PC-9 (cell line): ENCODE measurements at regions not wholly inside any gene's neighbourhood (a gene's known extent, or its start where the extent isn't known, plus 50 kb on each side); places are given as distances from the start of the nearest gene placed in this dataset.

Experiments
- BruUV-seq: library from RNA; stranded (reverse); fragments of 400-500 nt; replicated peaks from 2 replicates; lab custom pipeline; 2021; lab: Mats Ljungman, UMichigan
- CTCF ChIA-PET: fragments of 300-600 bp; sonication (Branson Sonifier 250); formaldehyde crosslinking; loops from one replicate; lab custom pipeline; 2022; ENCODE audit warnings: antibody characterized with exemption; lab: Charles Lee
- POLR2A ChIA-PET: fragments of 300-600 bp; sonication (Branson Sonifier 250); formaldehyde crosslinking; loops from one replicate; lab custom pipeline; 2022; ENCODE audit warnings: antibody characterized with exemption; ENCODE audit not compliant: unreplicated experiment; lab: Charles Lee
- DNase-seq, 2 experiments: peaks; one replicate each; pipeline versions ENCODE4 v3.0.0 to v3.0.0-alpha.2; 2015 to 2022; ENCODE audit warnings: mixed read lengths in 1 of 2
- H2AFZ ChIP-seq: fragments of 200-600 bp; sonication (generic); 2 replicates; pipeline ENCODE4 v1.8.1; 2017; ENCODE audit warnings: antibody characterized with exemption
- H3F3A ChIP-seq: fragments of 200-600 bp; sonication (generic); 2 replicates; pipeline ENCODE4 v1.8.1; 2017; ENCODE audit warnings: antibody characterized with exemption, mild to moderate bottlenecking, low read depth; ENCODE audit not compliant: insufficient read depth
- H3K27ac ChIP-seq: fragments of 200-600 bp; sonication (generic); 2 replicates; pipeline ENCODE4 v1.6.1; 2016; ENCODE audit warnings: mixed run types
- H3K27me3 ChIP-seq: fragments of 200-600 bp; sonication (generic); 2 replicates; pipeline ENCODE4 v1.6.1; 2016; ENCODE audit warnings: low read depth, mixed run types; ENCODE audit not compliant: insufficient read depth
- H3K36me3 ChIP-seq: fragments of 200-600 bp; sonication (generic); 2 replicates; pipeline ENCODE4 v1.6.1; 2016; ENCODE audit warnings: low read depth, mixed run types
- H3K4me1 ChIP-seq: fragments of 200-600 bp; sonication (generic); replicated peaks from 2 replicates; pipeline ENCODE4 v1.6.1; 2016; ENCODE audit warnings: mixed run types; ENCODE audit not compliant: insufficient read depth
- H3K4me2 ChIP-seq: fragments of 200-600 bp; sonication (generic); 2 replicates; pipeline ENCODE4 v1.6.1; 2017; ENCODE audit warnings: mixed run types
- H3K4me3 ChIP-seq: fragments of 200-600 bp; sonication (generic); 2 replicates; pipeline ENCODE4 v1.6.1; 2016; ENCODE audit warnings: mixed run types
- H3K79me2 ChIP-seq: fragments of 200-600 bp; sonication (generic); 2 replicates; pipeline ENCODE4 v1.6.1; 2017; ENCODE audit warnings: low read depth, mixed run types
- H3K9me2 ChIP-seq: fragments of 200-600 bp; sonication (generic); 2 replicates; pipeline ENCODE4 v1.8.1; 2017; ENCODE audit warnings: mild to moderate bottlenecking; ENCODE audit not compliant: insufficient read depth
- H3K9me3 ChIP-seq: fragments of 200-600 bp; sonication (generic); 2 replicates; pipeline ENCODE4 v1.8.1; 2016; ENCODE audit warnings: low read depth; ENCODE audit not compliant: insufficient read depth
- H4K20me1 ChIP-seq: fragments of 200-600 bp; sonication (generic); 2 replicates; pipeline ENCODE4 v1.8.1; 2017; ENCODE audit not compliant: insufficient read depth
- EZH2 ChIP-seq: fragments of 200-600 bp; sonication (generic); IDR thresholded peaks from 2 replicates; pipeline ENCODE4 v1.8.0; 2017; ENCODE audit warnings: antibody characterized with exemption, low read depth
- intact Hi-C: fragments of 100-400 bp; cut with micrococcal nuclease; formaldehyde crosslinking; loops from one replicate; pipeline ENCODE4 v1.10.0; 2022; ENCODE audit not compliant: unreplicated experiment
- TF ChIP-seq, protein P1 (sequence below): fragments of 200-600 bp; sonication (generic); conservative IDR thresholded peaks from 2 replicates; pipeline ENCODE4 v1.6.1; 2017; ENCODE audit warnings: mixed run types, antibody characterized with exemption, mild to moderate bottlenecking, moderate library complexity

- H3K9me3 ChIP-seq = no peaks in the 10 kb centered on the region
- no peaks in the 10 kb centered on the region for H3K79me2 ChIP-seq
- no peak overlapping the region for H3K4me2 ChIP-seq
- ChIA-PET POLR2A (no interaction called here), CTCF (no interaction called here)
- no peak overlapping the region for H3K27ac ChIP-seq
- no peaks in the 10 kb centered on the region for H3K9me2 ChIP-seq
- TF ChIP-seq EZH2 = no peak
- TF ChIP-seq, protein P1, sequence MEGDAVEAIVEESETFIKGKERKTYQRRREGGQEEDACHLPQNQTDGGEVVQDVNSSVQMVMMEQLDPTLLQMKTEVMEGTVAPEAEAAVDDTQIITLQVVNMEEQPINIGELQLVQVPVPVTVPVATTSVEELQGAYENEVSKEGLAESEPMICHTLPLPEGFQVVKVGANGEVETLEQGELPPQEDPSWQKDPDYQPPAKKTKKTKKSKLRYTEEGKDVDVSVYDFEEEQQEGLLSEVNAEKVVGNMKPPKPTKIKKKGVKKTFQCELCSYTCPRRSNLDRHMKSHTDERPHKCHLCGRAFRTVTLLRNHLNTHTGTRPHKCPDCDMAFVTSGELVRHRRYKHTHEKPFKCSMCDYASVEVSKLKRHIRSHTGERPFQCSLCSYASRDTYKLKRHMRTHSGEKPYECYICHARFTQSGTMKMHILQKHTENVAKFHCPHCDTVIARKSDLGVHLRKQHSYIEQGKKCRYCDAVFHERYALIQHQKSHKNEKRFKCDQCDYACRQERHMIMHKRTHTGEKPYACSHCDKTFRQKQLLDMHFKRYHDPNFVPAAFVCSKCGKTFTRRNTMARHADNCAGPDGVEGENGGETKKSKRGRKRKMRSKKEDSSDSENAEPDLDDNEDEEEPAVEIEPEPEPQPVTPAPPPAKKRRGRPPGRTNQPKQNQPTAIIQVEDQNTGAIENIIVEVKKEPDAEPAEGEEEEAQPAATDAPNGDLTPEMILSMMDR = no peak
- no peaks in the 10 kb centered on the region for H3F3A ChIP-seq
- no peak for DNase-seq
- H4K20me1 ChIP-seq = no peaks in the 10 kb centered on the region
- H3K4me3 ChIP-seq = no peak overlapping the region
- H3K36me3 ChIP-seq = no peaks in the 10 kb centered on the region
- intact Hi-C loops = no loop called here
- no TSS peak for BruUV-seq
- no peaks in the 10 kb centered on the region for H3K27me3 ChIP-seq
- no peak overlapping the region for H2AFZ ChIP-seq
- no peaks in the 10 kb centered on the region for H3K4me1 ChIP-seq
Observed at GRCh38 chr3:103653996-103654395, 1219.2 kb downstream of the ZPLD1 start.

GRCh38 chr3:103657756-103658155 is 1222.9 kb downstream of the ZPLD1 start:
- POLR2A ChIA-PET = no interaction called here
- no peaks in the 10 kb centered on the region for H3F3A ChIP-seq

GRCh38 chr3:103660810-103661209 is 1226.0 kb downstream of the ZPLD1 start:
- Histone ChIP-seq H3F3A (no peaks in the 10 kb centered on the region), H3K4me1 (no peaks in the 10 kb centered on the region), H3K36me3 (no peaks in the 10 kb centered on the region), H2AFZ (no peak overlapping the region), H3K9me2 (no peaks in the 10 kb centered on the region), H3K27ac (no peak overlapping the region), H3K4me3 (no peak overlapping the region), H4K20me1 (no peaks in the 10 kb centered on the region), H3K9me3 (no peaks in the 10 kb centered on the region), H3K79me2 (no peaks in the 10 kb centered on the region), H3K27me3 (no peaks in the 10 kb centered on the region), H3K4me2 (no peak overlapping the region)
- TF ChIP-seq, protein P1 = no peak
- TF ChIP-seq EZH2 = no peak
- no peak for DNase-seq
- ChIA-PET CTCF (no interaction called here), POLR2A (no interaction called here)
- intact Hi-C loops = no loop called here
- BruUV-seq = no TSS peak

More at GRCh38 chr3:103657756-103658155, 1222.9 kb downstream of the ZPLD1 start:
- no peak overlapping the region for H3K4me3 ChIP-seq
- no peaks in the 10 kb centered on the region for H3K27me3 ChIP-seq
- H3K4me1 ChIP-seq = no peaks in the 10 kb centered on the region
- no peak for DNase-seq
- intact Hi-C loops = no loop called here
- H2AFZ ChIP-seq = no peak overlapping the region
- no peak overlapping the region for H3K4me2 ChIP-seq
- H3K36me3 ChIP-seq = no peaks in the 10 kb centered on the region
- H3K79me2 ChIP-seq = no peaks in the 10 kb centered on the region
- BruUV-seq = no TSS peak
- no peaks in the 10 kb centered on the region for H3K9me2 ChIP-seq
- H3K27ac ChIP-seq = no peak overlapping the region
- TF ChIP-seq, protein P1 = no peak
- H3K9me3 ChIP-seq = no peaks in the 10 kb centered on the region
- CTCF ChIA-PET = no interaction called here
- H4K20me1 ChIP-seq = no peaks in the 10 kb centered on the region
